IPS DF 4.7 (cell line): ENCODE measurements at regions not wholly inside any gene's neighbourhood (a gene's known extent, or its start where the extent isn't known, plus 50 kb on each side); places are given as distances from the start of the nearest gene placed in this dataset.
"Not testable (repeated sequence)": the region's sequence is repeated elsewhere in the genome, so short reads cannot be mapped to it uniquely, and the experiment has no call there.

Source experiments
- DNase-seq: peaks from one replicate; pipeline ENCODE4 v3.0.0-alpha.2; 2013; ENCODE audit warnings: low spot score; ENCODE audit errors: extremely low read depth

GRCh38 chr13:44667943-44668342 is 91.8 kb upstream of the TSC22D1 start:
- no peak for DNase-seq

- DNase-seq, result not testable (repeated sequence)
Measured at GRCh38 chr13:44666538-44666937, 90.4 kb upstream of the TSC22D1 start.

DNA sequence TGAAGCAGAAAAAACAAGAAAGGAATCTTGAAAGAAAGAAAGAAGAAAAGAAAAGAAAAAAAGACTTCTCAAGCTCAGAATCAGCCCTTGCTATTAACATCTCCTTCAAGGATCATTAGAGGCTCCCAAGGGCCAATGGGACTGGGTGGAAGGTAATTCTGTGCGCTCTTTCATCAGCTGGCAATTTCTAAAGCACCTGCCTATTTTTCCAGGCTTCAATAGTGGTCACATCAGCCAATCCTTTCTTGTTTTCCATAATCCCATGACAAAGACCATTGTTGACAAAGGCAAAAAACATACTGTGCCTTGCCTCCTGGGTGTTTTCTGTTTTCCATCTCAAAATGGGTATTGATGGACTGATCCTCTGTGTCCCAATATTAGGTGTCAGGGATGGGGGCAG is 88.2 kb upstream of the TSC22D1 start:
- DNase-seq, result no peak

GRCh38 chr13:44662515-44662914 is 86.4 kb upstream of the TSC22D1 start:
- no peak for DNase-seq

- DNase-seq, result no peak
Measured at GRCh38 chr13:44661936-44662335, 85.8 kb upstream of the TSC22D1 start.

DNA sequence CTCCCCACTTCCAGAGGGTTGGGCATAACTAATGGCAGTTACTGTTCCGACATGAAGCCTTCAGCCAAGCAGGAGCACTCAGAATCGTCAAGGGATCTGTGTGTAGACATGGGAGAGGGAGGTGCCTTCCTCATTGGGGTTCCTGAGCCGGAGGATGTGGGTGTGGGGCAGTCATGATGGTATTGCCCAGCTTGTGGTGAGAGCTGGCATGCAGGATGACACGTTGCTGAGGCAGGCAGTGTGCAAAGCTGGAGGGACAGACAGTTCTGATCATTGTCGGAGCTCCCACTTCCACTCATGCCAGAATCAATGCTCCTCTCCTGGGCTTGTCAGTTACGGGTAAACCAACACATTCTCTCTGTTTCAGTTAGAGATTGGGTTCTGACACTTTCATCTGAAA is 83.9 kb upstream of the TSC22D1 start:
- no peak for DNase-seq

- DNase-seq, result no peak
Measured at GRCh38 chr13:44652962-44653660, 77.0 kb upstream of the TSC22D1 start.

- no peak for DNase-seq
Measured at GRCh38 chr13:44652168-44652567, 76.0 kb upstream of the TSC22D1 start.

DNA sequence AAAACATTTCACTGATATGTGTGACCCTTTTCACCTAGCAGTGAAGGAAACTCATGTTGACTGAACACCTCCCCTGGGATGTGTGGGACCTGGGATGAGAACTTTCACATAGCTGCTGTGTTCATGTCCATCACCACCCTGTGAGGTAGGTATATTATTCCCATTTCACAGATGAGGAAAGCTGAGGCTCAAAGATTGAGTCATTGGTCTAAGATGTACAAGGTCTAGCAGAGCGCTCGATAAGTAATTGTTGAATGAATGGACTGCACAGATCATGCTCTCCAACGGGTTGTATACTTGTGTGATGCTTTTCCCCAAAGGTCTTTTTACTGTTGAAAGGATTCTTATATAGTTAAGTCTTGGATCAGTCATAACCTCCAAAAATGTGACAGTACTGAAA is 75.6 kb upstream of the TSC22D1 start:
- DNase-seq, result no peak

- no peak for DNase-seq
Measured at GRCh38 chr13:44651209-44651608, 75.1 kb upstream of the TSC22D1 start.

DNA sequence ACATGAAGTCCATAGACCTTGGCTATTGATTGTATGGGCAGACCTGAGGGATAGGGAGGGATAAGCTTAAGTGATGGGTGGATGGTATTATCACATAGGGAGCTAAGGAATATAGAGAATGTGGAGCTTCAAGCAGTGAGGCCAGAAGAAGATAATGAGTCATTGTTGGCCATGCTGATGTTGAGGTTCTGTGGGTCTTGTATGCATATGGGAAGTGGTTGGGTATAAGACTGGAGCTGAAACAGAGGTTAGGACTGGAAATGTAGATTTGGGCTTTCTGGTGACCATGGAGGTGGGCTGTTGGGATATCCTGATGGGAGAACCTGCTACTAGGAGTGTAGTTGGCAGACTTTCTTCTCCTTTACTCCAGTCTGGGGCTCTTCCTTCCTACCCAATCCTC is 73.7 kb upstream of the TSC22D1 start:
- DNase-seq, result no peak

DNA sequence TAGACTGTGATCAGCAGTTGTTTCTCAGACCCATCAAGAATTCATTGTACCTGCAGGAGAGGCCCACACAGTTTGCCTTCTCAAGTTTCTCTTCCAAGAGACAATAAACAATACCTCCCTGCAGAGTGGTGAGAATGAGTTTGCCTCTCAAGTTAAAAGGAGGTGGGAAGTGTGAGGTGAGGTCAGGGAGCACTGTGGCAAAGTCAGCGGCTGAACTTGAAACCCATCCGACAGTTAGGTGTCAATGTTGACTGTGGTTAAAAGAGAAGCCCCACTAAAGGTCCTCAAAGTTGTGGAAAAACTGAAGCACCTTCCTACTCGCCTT is 72.9 kb upstream of the TSC22D1 start:
- peak; percentile 44 for DNase-seq

DNA sequence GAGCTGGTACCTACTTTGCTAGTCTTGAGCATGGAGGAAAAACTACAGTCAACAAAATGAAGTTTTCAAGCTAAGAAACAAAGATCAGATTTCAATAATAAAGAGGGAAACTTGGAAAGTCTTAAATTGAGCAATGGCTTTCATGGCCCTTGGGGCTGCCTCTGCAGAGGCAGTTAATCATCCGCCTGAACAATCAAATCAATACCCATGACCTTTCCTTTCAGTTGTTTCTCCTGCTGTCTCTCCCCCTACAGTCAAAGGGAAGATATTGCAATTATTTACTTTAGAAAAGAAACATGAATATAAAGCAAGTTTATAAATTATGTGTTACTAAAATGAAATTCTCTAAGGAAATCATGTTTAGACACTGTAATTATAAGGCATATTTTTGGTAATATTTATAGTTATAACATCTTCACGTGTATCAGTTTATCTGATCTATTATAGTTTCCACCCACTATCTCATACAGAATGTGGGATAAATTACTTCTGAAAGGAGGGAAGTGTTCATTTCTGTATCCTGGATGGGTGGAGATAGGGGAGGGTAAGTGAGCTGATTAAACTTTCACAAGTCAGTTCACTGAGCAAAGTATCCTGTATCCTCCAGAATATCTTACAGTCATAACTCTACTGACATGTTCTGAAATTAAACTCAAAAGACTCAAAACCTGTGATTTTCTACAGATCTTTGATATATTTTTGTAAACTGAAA is 72.4 kb upstream of the TSC22D1 start:
- no peak for DNase-seq

GRCh38 chr13:44647560-44647959 is 71.4 kb upstream of the TSC22D1 start:
- not testable (repeated sequence) for DNase-seq

GRCh38 chr13:44646044-44646443 is 69.9 kb upstream of the TSC22D1 start:
- DNase-seq, result no peak

DNA sequence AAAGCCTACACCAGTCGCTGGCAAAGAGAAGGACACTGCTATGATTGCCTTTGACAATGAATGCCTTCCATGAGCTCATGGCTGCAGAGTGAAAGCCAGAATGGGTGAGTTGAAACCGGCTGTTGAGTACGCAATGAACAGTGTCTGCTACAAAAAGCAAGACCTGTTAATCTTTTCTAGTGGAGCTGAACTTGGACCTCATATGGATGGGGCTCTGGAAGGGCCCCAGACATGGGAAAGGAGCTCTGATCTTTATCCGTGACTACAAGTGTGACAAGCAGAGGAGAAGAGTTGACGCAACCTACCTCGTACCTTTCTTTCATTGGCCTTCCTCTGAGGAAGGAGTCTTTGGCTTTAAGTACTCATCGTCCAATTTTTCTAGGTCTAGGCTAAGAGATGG is 67.1 kb upstream of the TSC22D1 start:
- DNase-seq, result no peak

GRCh38 chr13:44637581-44637980 is 61.5 kb upstream of the TSC22D1 start:
- no peak for DNase-seq

DNA sequence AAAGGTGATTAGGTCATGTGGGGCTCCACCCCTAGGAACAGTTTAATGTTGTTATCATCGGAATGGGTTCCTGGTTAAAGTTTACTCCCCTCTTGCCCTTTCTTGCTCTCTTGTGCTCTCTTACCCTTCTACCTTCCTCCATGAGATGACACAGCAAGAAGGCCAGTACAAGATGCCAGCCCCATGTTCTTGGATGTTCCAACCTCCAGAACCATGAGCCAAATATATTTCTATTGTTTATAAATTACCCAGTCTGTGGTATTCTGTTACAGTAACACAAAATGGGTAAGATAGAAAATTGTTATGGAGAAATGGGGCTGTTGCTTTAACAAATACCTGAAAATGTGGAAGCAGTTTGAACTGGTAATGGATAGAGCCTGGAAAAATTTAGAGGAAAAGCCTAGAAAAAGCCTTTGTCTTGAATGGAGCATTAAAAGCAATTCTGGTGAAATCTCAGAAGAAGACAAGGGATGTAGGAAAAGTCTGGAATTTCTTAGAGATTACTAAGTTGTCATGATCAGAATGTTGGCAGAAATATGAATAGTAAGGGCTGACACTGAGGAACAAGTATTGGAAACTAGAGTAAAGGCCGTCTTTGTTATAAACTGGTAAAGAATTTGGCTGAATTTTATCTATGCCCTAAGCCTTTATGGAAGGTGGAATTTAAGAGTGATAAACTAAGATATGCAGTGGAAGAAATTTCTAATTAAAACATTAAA is 53.5 kb upstream of the TSC22D1 start:
- no peak for DNase-seq

DNA sequence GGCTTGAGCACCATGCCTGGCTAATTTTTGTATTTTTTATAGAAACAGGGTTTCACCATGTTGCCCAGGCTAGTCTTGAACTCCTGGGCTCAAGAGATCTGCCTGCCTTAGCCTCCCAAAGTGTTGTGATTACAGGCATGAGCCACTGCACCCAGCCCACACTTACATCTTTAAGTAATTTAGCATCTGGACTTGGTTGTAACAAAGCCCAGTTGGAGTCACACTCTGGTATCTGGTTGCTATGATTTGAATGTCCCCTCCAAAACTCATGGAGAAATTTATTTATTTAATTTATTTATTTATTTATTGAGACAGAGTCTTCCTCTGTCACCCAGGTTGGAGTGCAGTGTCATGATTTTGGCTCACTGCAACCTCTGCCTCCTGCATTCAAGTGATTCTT is 52.7 kb upstream of the TSC22D1 start:
- not testable (repeated sequence) for DNase-seq

DNA sequence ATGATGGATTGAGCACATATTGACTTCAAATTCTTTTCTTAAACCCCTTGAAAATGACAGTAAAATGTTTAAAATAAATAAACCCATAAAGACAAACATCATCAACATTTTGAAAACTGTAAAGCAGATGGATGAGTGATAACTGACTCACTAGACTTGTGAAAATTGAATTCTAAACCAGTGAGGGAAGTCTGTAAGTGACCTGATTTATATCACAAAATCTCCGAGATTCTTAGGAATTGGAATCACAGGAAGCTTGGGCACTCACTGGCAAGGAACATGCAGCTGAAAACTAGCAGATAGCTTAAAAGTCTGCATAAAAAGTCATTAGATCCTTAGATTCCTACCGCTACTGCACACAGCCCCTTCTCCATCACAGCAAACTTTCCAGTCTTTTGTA is 51.3 kb upstream of the TSC22D1 start:
- no peak for DNase-seq

GRCh38 chr13:44626176-44626575 is 50.0 kb upstream of the TSC22D1 start:
- DNase-seq, result no peak
